ENCODE measurements at regions not wholly inside any gene's neighbourhood (a gene's known extent, or its start where the extent isn't known, plus 50 kb on each side); places are given as distances from the start of the nearest gene placed in this dataset.

- ATAC-seq = no peak
- WGBS, 2 donors = 79 to 89% methylated on average over 3 of the region's 3 CpGs
- no peak for TF ChIP-seq CTCF (IDR thresholded peaks at IDR 0.05)
Measured at GRCh38 chr3:191750618-191751017, 289.7 kb downstream of the PYDC2 start.

DNA sequence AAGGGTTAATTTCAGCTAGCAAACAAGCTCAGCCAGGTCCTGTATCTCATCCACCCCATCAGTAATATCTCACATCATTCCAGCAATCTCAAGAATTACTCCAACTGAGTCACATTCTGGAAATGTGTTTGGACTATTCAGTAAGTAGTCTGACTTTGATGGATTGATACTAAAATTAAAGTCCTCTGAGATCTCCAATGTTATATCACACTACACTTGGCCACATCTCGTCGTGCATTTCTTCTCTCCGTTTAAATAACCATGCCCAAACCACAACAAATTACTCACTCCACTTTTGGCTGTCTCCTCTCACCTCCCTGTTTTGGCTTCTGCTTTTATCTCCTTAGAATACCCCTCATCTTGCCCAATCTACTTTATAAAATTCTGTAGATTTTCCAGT lies 292.2 kb downstream of the PYDC2 start:
- ATAC-seq = no peak
- TF ChIP-seq CTCF (IDR thresholded peaks at IDR 0.05) = no peak
- no peak overlapping the region for H3K4me3 ChIP-seq
- intact Hi-C loops (cut with DNase I) = no loop called here
- WGBS, 2 donors = 80 to 85% methylated on average over 3 of the region's 3 CpGs
- no peaks in the 10 kb centered on the region for H3K36me3 ChIP-seq
- H3K27me3 ChIP-seq = no peaks in the 10 kb centered on the region
- H3K9me3 ChIP-seq = no peaks in the 10 kb centered on the region
- no peaks in the 10 kb centered on the region for H3K4me1 ChIP-seq
- H3K27ac ChIP-seq = no peak overlapping the region
- no peak for DNase-seq

More at GRCh38 chr3:191750618-191751017, 289.7 kb downstream of the PYDC2 start:
- Histone ChIP-seq H3K4me1 (no peaks in the 10 kb centered on the region), H3K9me3 (no peaks in the 10 kb centered on the region), H3K27ac (no peak overlapping the region), H3K36me3 (no peaks in the 10 kb centered on the region), H3K4me3 (no peak overlapping the region), H3K27me3 (no peaks in the 10 kb centered on the region)
- intact Hi-C loops (cut with DNase I) = no loop called here
- DNase-seq = no peak

DNA sequence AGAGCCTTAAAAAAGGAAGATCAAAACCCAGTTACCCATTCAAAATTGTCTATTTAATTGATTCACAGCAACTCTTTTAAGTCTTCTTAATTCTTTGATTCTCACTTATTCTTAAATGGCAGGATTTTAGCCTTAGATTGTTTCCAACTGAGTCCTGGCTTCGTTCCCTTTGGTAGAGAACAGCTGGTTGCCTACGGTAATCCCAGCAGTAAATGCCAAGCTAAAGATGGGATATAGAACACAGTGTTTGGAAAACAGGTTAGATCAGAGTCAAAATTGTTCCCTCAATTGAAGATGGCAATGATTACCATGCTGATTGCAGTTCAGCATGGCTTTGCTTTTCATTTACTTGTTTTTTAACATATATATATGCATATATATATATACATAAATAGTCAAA lies 300.9 kb downstream of the PYDC2 start:
- H3K27ac ChIP-seq = no peak overlapping the region
- ATAC-seq (no peak), DNase-seq (no peak)
- peaks cover 0 to 11% (median 0%) of the 10 kb centered on the region in 9 donors for H3K4me1 ChIP-seq
- WGBS, 2 donors = 68 to 81% methylated on average over 2 of the region's 2 CpGs
- no peak overlapping the region for H3K4me3 ChIP-seq
- no peak for TF ChIP-seq CTCF (IDR thresholded peaks at IDR 0.05)
- H3K9me3 ChIP-seq = no peaks in the 10 kb centered on the region
- H3K36me3 ChIP-seq = no peaks in the 10 kb centered on the region
- no peaks in the 10 kb centered on the region for H3K27me3 ChIP-seq
- intact Hi-C loops (cut with DNase I) = no loop called here

- Histone ChIP-seq H3K27me3 (no peaks in the 10 kb centered on the region), H3K4me3 (no peak overlapping the region), H3K27ac (no peak overlapping the region), H3K9me3 (no peaks in the 10 kb centered on the region), H3K4me1 (peaks cover 0 to 11% (median 0%) of the 10 kb centered on the region in 9 donors), H3K36me3 (no peaks in the 10 kb centered on the region)
- intact Hi-C loops (cut with DNase I) = no loop called here
- no peak for DNase-seq
- ATAC-seq = no peak
- WGBS, 2 donors = 59 to 63% methylated on average over 5 of the region's 5 CpGs
- no peak for TF ChIP-seq CTCF (IDR thresholded peaks at IDR 0.05)
Measured at GRCh38 chr3:191762323-191762960, 301.5 kb downstream of the PYDC2 start.
